ENCODE measurements at regions not wholly inside any gene's neighbourhood (a gene's known extent, or its start where the extent isn't known, plus 50 kb on each side); places are given as distances from the start of the nearest gene placed in this dataset.

DNA sequence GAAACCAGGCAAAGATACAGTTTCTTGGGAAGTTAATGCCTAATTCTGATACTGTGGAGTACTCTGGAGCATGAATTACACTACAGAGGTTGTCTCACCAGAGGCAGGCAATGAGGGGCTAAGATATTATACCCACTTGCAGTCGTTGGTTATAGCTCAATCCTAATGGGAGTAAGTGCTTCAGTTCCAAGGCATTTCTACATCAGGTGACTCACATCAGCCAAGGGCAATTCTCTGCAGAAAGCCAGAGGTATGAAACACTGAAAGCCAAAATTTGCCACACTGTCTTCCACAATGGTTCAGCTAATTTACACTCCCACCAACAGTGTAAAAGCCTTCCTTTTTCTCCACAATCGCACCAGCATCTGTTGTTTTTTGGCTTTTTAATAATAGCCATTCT is 174.0 kb upstream of the IL15 start:
- TF ChIP-seq POLR2A (IDR thresholded peaks at IDR 0.05) = no peak
- TF ChIP-seq, protein P1, sequence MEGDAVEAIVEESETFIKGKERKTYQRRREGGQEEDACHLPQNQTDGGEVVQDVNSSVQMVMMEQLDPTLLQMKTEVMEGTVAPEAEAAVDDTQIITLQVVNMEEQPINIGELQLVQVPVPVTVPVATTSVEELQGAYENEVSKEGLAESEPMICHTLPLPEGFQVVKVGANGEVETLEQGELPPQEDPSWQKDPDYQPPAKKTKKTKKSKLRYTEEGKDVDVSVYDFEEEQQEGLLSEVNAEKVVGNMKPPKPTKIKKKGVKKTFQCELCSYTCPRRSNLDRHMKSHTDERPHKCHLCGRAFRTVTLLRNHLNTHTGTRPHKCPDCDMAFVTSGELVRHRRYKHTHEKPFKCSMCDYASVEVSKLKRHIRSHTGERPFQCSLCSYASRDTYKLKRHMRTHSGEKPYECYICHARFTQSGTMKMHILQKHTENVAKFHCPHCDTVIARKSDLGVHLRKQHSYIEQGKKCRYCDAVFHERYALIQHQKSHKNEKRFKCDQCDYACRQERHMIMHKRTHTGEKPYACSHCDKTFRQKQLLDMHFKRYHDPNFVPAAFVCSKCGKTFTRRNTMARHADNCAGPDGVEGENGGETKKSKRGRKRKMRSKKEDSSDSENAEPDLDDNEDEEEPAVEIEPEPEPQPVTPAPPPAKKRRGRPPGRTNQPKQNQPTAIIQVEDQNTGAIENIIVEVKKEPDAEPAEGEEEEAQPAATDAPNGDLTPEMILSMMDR (IDR thresholded peaks at IDR 0.05) = no peak

Data from tibial nerve (tissue), 3 donors.